ENCODE measurements at regions not wholly inside any gene's neighbourhood (a gene's known extent, or its start where the extent isn't known, plus 50 kb on each side); places are given as distances from the start of the nearest gene placed in this dataset.

DNA sequence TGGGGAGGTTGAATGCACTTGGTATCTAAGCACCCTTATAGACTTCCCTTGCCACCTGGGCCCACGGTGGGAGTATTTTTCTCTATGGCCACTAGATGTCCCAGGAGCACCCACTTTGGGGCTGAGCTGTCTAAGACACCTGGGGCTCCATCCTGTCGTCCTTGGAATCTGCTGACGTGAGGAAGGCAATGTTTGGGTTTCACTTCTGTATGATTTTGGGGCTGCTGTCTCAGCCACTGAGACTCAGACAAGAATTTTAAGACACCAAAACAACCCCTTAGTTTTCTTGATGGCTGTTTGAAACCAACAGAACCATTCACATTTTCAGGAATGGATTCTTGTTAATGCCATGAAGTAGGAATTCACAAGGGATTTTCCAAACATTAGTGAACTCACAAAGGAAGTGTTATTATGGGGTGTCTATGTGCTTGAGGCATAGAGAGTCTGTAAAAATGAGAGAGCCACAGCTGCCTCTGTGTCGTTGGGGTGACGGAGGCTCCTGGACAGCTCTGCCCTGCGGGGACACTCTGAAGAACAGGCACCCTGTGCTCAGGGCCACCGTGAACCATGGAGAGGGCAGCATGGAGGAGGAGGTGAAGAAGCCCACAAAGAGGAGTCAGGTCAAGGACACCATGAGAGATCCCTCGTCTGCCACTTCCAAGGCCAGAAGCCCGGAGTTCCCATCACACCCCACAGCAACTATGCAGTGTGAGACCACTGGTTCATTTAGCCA, 106.8 kb upstream of the SPATA13 start:
- TF ChIP-seq POLR2A (IDR thresholded peaks at IDR 0.05) (no peak), POLR2AphosphoS5 (IDR thresholded peaks at IDR 0.05) (no peak)

Measured in stomach (tissue), 4 donors.